Nephron progenitor cell (in vitro differentiated cells): ENCODE measurements at regions not wholly inside any gene's neighbourhood (a gene's known extent, or its start where the extent isn't known, plus 50 kb on each side); places are given as distances from the start of the nearest gene placed in this dataset.

ENCODE experiments used
- DNase-seq: peaks from one replicate; pipeline ENCODE4 v3.0.0; 2021
- H3K27ac Mint-ChIP-seq: 2 replicates; pipeline ENCODE4 v1.8.0; 2021; ENCODE audit warnings: mild to moderate bottlenecking, moderate library complexity, mixed read lengths
- H3K27me3 Mint-ChIP-seq: 2 replicates; pipeline ENCODE4 v1.8.0; 2021; ENCODE audit warnings: mild to moderate bottlenecking, low read depth, mixed read lengths; ENCODE audit not compliant: poor library complexity
- H3K36me3 Mint-ChIP-seq: 2 replicates; pipeline ENCODE4 v1.8.0; 2021; ENCODE audit warnings: low read depth, mixed read lengths
- H3K4me1 Mint-ChIP-seq: 2 replicates; pipeline ENCODE4 v1.8.0; 2021; ENCODE audit warnings: mixed read lengths
- H3K4me3 Mint-ChIP-seq: 2 replicates; pipeline ENCODE4 v1.8.0; 2021; ENCODE audit warnings: mild to moderate bottlenecking, moderate library complexity, mixed read lengths
- H3K9me3 Mint-ChIP-seq: 2 replicates; pipeline ENCODE4 v1.8.0; 2021; ENCODE audit warnings: mild to moderate bottlenecking, moderate library complexity, mixed read lengths
- TF ChIP-seq, protein P1 (sequence below): fragments of 200-600 bp; sonication (generic); IDR thresholded peaks from 2 replicates; pipeline ENCODE4 v1.5.0; 2021; ENCODE audit warnings: antibody characterized with exemption

GRCh38 chr2:7131261-7131660 lies 214.0 kb downstream of the RNF144A start:
- H3K36me3 Mint-ChIP-seq, result no peaks in the 10 kb centered on the region
- TF ChIP-seq, protein P1, sequence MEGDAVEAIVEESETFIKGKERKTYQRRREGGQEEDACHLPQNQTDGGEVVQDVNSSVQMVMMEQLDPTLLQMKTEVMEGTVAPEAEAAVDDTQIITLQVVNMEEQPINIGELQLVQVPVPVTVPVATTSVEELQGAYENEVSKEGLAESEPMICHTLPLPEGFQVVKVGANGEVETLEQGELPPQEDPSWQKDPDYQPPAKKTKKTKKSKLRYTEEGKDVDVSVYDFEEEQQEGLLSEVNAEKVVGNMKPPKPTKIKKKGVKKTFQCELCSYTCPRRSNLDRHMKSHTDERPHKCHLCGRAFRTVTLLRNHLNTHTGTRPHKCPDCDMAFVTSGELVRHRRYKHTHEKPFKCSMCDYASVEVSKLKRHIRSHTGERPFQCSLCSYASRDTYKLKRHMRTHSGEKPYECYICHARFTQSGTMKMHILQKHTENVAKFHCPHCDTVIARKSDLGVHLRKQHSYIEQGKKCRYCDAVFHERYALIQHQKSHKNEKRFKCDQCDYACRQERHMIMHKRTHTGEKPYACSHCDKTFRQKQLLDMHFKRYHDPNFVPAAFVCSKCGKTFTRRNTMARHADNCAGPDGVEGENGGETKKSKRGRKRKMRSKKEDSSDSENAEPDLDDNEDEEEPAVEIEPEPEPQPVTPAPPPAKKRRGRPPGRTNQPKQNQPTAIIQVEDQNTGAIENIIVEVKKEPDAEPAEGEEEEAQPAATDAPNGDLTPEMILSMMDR, result no peak
- H3K4me1 Mint-ChIP-seq, result no peaks in the 10 kb centered on the region
- no peak overlapping the region for H3K4me3 Mint-ChIP-seq
- no peaks in the 10 kb centered on the region for H3K27me3 Mint-ChIP-seq
- peaks cover 4% of the 10 kb centered on the region for H3K9me3 Mint-ChIP-seq
- no peak for DNase-seq
- H3K27ac Mint-ChIP-seq, result no peak overlapping the region

- Mint-ChIP-seq H3K4me3 (no peak overlapping the region), H3K4me1 (no peaks in the 10 kb centered on the region), H3K27me3 (no peaks in the 10 kb centered on the region), H3K9me3 (peaks cover 4% of the 10 kb centered on the region), H3K36me3 (no peaks in the 10 kb centered on the region), H3K27ac (no peak overlapping the region)
- TF ChIP-seq, protein P1, result no peak
- no peak for DNase-seq
Measured at GRCh38 chr2:7132753-7133152, 215.5 kb downstream of the RNF144A start.

DNA sequence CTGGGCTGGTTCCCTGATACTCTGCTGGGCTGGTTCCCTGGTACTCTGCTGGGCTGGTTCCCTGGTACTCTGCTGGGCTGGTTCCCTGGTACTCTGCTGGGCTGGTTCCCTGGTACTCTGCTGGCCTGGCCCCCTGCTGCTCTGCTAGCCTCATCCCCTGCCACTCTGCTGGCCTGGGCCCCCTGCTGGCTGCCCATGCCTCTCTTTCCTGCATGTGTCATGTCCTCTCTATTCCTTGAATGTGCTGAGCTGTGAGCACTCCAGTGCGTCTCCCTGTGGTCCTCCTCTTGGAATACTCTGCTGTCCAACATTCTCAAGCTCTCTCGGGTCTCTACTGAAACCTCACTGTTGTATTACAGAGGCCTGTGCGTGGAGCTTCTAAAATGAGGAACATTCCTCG lies 216.3 kb downstream of the RNF144A start:
- TF ChIP-seq, protein P1, result no peak
- Mint-ChIP-seq H3K4me3 (no peak overlapping the region), H3K4me1 (no peaks in the 10 kb centered on the region), H3K36me3 (no peaks in the 10 kb centered on the region), H3K9me3 (peaks cover 1% of the 10 kb centered on the region), H3K27ac (no peak overlapping the region), H3K27me3 (no peaks in the 10 kb centered on the region)
- DNase-seq, result peak; percentile 16

DNA sequence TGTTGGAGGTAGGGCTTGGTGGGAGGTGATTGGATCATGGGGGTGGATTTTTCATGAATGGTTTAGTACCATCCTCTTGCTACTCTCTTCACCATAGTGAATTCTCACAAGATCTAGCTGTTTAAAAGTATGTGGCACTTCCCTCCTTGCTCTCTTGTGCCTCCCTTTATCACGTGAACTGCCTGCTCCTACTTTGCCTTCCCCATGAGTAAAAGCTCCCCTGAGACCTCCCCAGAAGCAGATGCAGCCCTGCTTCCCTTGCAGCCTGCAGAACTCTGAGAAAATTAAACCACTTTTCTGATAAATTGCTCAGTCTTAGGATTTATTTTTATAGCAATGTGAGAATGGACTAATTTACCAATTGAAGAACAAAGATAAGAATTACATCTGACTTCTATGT lies 223.1 kb downstream of the RNF144A start:
- DNase-seq, result no peak
- no peak overlapping the region for H3K4me3 Mint-ChIP-seq
- peaks cover 19% of the 10 kb centered on the region for H3K36me3 Mint-ChIP-seq
- peaks cover 34% of the 10 kb centered on the region for H3K9me3 Mint-ChIP-seq
- TF ChIP-seq, protein P1, result no peak
- H3K4me1 Mint-ChIP-seq, result no peaks in the 10 kb centered on the region
- H3K27me3 Mint-ChIP-seq, result peaks cover 4% of the 10 kb centered on the region
- no peak overlapping the region for H3K27ac Mint-ChIP-seq

GRCh38 chr2:7145707-7146106 lies 228.5 kb downstream of the RNF144A start:
- TF ChIP-seq, protein P1, result no peak
- DNase-seq, result no peak
- Mint-ChIP-seq H3K4me1 (peaks cover 4% of the 10 kb centered on the region), H3K27me3 (peaks cover 4% of the 10 kb centered on the region), H3K27ac (no peak overlapping the region), H3K36me3 (peaks cover 14% of the 10 kb centered on the region), H3K4me3 (no peak overlapping the region), H3K9me3 (peaks cover 21% of the 10 kb centered on the region)

- Mint-ChIP-seq H3K4me1 (peaks cover 4% of the 10 kb centered on the region), H3K27me3 (peaks cover 2% of the 10 kb centered on the region), H3K27ac (no peak overlapping the region), H3K4me3 (no peak overlapping the region), H3K36me3 (peaks cover 12% of the 10 kb centered on the region), H3K9me3 (peaks cover 18% of the 10 kb centered on the region)
- no peak for DNase-seq
- TF ChIP-seq, protein P1, result no peak
Measured at GRCh38 chr2:7146151-7146550, 228.9 kb downstream of the RNF144A start.
